Hippocampal formation (tissue), 2 donors: ENCODE measurements at regions not wholly inside any gene's neighbourhood (a gene's known extent, or its start where the extent isn't known, plus 50 kb on each side); places are given as distances from the start of the nearest gene placed in this dataset.

ENCODE experiments used
- DNase-seq, 2 donors: peaks; one replicate each; lab custom pipeline; 2025; lab: John Stamatoyannopoulos, UW

DNA sequence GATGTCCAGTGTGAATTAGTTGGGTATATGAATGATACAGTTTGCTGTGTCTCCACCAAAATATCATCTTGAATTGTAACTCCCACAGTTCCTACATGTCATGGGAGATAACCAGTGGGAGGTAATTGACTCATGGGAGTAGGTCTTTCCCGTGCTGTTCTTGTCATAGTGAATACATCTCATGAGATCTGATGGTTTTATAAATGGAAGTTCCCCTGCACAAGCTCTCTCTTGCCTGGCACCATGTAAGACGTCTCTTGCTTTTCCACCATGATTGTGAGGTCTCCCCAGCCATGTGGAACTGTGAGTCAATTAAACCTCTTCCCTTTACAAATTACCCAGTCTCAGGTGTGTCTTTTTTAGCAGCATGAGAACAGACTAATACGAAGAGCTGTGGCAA is 223.0 kb downstream of the AJAP1 start:
- no peak for DNase-seq

DNA sequence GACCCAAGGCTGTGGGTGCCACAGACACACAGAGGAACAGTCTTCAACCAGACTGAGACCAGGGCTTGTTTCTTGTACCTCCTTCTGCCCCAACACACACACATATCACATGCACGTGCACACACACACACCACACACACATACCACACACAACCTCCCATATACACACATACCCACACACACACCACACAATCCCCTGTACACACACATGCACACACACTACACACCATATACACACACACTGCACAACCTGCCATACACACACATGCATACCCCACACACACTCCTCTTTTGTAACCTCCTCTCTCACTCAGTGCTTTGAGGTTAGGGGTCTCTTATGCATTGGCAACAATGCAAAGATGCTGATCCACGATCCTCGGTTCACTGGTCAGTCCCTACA is 217.0 kb downstream of the AJAP1 start:
- DNase-seq, result no peak

DNA sequence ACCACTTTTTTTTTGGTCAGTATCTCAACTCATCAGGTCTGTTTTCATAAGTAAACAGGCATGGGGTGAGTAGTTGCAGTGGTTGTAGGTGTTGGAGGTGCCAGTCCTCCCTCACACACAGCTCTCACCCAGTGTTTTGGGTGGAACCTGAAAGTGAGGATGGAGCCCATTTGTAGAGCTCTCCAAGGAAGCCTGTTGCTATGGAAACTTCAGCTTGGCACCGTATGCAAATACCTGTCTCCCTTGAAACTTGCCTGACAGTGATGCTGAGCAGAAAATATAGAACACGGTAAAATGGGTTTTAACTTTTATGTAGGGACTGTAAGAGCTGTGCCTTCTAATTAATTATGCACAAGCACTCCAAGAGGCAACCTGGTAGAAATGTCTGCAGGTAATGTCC is 214.1 kb downstream of the AJAP1 start:
- no peak for DNase-seq

DNA sequence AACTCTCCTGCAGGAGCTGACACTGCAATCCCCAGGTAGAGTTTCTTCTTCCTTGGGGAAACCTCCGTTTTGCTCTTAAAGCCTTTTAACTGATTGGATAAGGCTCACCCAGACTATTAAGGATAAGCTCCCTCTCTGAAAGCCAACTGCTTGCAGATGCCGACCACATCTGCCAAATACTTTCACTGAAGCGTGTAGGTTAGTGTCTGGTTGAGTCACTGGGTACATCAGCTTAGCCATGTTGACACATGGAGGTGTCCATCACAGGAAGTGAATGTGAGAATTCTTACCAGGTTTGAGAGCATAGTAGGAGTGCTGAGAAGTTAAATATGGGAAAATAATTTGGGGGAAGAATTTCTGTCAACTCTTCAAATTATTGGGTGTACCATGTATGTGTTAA is 202.0 kb downstream of the AJAP1 start:
- DNase-seq, result no peak

DNA sequence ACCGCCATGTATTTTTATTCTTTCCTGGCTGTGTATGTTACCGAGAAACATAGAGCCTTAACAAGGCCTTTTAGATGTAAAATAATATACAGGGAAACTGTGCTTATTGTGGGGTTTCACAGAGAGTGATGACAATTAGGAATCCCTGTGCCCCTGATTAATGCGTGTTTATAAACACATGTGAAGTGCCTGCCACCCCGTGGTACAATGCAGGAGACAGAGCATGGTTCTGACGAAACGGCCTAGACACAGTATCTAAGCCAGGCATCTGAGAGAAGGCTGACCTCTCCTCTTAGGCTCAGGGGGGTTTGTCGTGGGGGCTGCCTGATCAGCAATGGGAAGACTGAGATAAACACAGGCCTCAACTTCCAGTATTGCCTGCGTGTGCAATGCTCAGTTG is 200.0 kb downstream of the AJAP1 start:
- DNase-seq, result no peak

DNA sequence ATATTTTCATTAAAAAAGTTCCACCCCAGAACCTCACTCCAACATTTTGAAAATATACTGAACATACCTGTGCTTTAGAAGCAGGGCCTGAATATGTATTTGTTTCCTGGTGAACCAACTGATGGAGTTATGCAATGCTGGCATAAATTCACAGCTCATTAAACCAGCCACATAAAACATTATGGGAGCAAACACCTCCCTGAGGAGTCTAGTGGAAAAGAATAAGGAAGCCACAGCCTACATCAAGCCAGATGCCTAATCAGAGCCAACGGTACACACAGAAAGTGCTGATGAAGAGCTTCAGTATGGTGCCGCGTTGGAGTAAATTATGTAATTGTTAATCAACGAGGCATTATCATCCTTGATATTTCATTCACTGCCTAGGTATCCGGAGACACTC is 199.5 kb downstream of the AJAP1 start:
- DNase-seq, result no peak

DNA sequence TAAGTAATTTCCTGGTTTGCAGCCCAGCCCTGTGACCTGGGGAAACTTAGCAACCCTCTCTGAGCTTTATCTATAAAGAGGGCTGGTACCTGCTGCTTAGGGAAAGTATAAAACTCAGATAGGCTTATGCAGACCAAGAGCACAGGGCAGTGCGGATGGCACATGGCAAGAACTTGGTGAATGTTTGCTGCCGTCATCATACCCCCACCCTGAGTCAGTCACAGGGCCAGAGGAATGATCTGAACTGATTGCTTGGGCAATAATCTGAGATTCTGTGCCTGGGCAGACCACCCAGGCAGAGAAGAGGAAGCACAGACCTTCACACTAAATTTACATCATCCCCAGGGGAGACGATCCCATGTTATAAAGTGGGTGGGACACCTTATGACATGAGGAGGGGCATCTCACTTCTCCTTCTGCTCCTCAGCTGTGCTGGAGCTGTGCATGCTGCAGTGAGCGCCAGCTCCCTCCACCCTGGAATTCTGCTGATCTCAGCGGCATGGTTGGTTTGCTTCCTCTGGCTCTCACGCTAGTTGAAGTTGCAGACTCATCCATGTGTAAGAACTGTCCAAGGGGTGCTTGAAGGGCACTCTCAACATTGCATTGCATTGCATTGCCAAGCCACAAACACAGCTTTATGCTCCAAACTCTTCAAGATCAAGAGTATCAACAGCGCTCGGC is 197.1 kb downstream of the AJAP1 start:
- no peak for DNase-seq

DNA sequence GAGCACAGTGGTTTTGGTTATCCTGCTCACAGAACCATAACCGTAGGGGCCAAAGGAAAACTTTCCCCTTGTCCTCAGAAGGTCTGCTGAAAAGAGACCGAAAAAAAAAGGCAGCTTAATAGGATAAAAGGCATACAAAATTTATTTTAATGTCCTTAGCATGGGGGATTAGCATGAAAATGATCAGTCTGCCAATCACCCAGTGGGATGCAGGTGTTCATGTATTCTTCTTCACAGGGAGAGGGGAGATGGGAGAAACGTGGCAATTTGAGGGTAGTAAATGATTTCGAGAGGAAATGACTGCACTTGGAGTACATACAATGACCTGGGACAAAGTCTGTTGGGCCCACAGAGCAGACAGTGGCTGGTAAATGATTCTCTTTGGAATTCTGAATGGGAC is 194.0 kb downstream of the AJAP1 start:
- DNase-seq, result no peak

DNA sequence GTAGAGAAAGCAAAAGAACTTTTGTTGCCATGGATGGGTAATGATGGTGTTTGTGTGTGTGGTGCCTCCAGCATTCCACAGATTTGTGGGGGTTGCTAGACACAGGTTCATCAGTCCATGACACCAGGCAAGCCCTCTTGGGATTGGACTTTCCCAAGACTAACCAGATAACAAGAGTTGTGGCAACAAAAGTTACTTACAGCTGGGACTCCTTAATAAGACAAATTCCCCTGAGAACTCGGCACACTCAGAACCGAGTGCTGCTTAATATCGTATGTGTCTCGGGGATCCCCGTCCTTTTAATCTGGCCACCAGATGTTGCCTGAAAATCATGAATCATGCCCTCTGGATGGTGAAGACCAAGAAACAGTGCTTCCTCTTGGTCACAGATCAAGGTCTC is 193.3 kb downstream of the AJAP1 start:
- DNase-seq, result no peak
